HCT116 (cell line): ENCODE measurements at regions not wholly inside any gene's neighbourhood (a gene's known extent, or its start where the extent isn't known, plus 50 kb on each side); places are given as distances from the start of the nearest gene placed in this dataset.

Experiments
- ATAC-seq: fragments of 200-7000 bp; cut with Tn5 transposase; 2 replicates; pipeline ENCODE4 v1.9.1; 2020; ENCODE audit warnings: mild to moderate bottlenecking, moderate library complexity
- BruUV-seq: library from RNA; stranded (reverse); fragments of 400-500 nt; replicated peaks from 2 replicates; lab custom pipeline; 2021; lab: Mats Ljungman, UMichigan
- CTCF ChIA-PET: fragments of 300-600 bp; sonication (Branson Sonifier 250); formaldehyde crosslinking; loops from one replicate; lab custom pipeline; 2021; ENCODE audit warnings: antibody characterized with exemption; lab: Charles Lee
- POLR2A ChIA-PET: fragments of 300-600, 350-600 bp; sonication (Branson Sonifier 250); formaldehyde crosslinking; loops from one replicate; lab custom pipeline; 2021; ENCODE audit warnings: antibody characterized with exemption; lab: Charles Lee
- RAD21 ChIA-PET, 2 experiments: fragments of 300-600 bp; sonication (Branson Sonifier 250); formaldehyde crosslinking; loops; one replicate each; lab custom pipeline; 2023; ENCODE audit warnings: low total read pairs in 2 of 2; ENCODE audit not compliant: uncharacterized antibody in 2 of 2, unreplicated experiment in 2 of 2, low non-redundant PET in 1 of 2; lab: Charles Lee
- DNase-seq: peaks from one replicate; pipeline ENCODE4 v3.0.0-alpha.2; 2010; ENCODE audit warnings: low read depth, low spot score
- H2AFZ ChIP-seq: fragments of 200-600 bp; shearing (Covaris generic), sonication (generic); 2 replicates; pipeline ENCODE4 v1.6.1; 2017; ENCODE audit warnings: low read depth, mixed run types, mixed read lengths, antibody characterized with exemption, low read length; ENCODE audit not compliant: poor library complexity, severe bottlenecking
- H3K27ac ChIP-seq: 2 replicates; pipeline ENCODE4 v1.5.1; 2012; ENCODE audit warnings: low read depth, low read length
- H3K27me3 ChIP-seq: fragments of 200-600 bp; sonication (generic); 2 replicates; pipeline ENCODE4 v1.6.1; 2016; ENCODE audit warnings: mixed run types, low read length, mixed read lengths; ENCODE audit not compliant: insufficient read depth
- H3K36me3 ChIP-seq, 2 experiments: fragments of 200-500 bp in 1 of 2; fragments of 200-600 bp in 1 of 2; sonication (Bioruptor generic) in 1 of 2; sonication (generic) in 1 of 2; 2 replicates each; pipeline versions ENCODE4 v1.5.1 to v1.6.1; 2014 to 2016; ENCODE audit warnings: low read length in 2 of 2, inconsistent platforms in 1 of 2, mixed read lengths in 1 of 2, mixed run types in 1 of 2; ENCODE audit not compliant: insufficient read depth in 2 of 2, control insufficient read depth in 1 of 2
- H3K4me1 ChIP-seq, 2 experiments: fragments of 200-600 bp in 1 of 2; sonication (generic) in 1 of 2; 2 replicates each; pipeline versions ENCODE4 v1.5.1 to v1.6.1; 2012 to 2017; ENCODE audit warnings: low read length in 2 of 2, inconsistent platforms in 1 of 2, mild to moderate bottlenecking in 1 of 2, mixed read lengths in 1 of 2, mixed run types in 1 of 2, moderate library complexity in 1 of 2; ENCODE audit not compliant: insufficient read depth in 2 of 2, control insufficient read depth in 1 of 2
- H3K4me2 ChIP-seq: fragments of 200-600 bp; sonication (generic); 2 replicates; pipeline ENCODE4 v1.6.1; 2017; ENCODE audit warnings: mixed run types, low read length, mixed read lengths
- H3K4me3 ChIP-seq, 2 experiments: fragments of 200-600 bp in 1 of 2; sonication (generic) in 1 of 2; replicated peaks in 1 of 2; 2 replicates each; pipeline ENCODE4 v1.5.1; 2011 to 2016; ENCODE audit warnings: low read length in 2 of 2, control low read depth in 1 of 2, low read depth in 1 of 2, mild to moderate bottlenecking in 1 of 2, mixed read lengths in 1 of 2, mixed run types in 1 of 2
- H3K79me2 ChIP-seq: fragments of 200-600 bp; sonication (generic); 2 replicates; pipeline ENCODE4 v1.6.1; 2017; ENCODE audit warnings: mild to moderate bottlenecking, mixed run types, low read length, moderate library complexity, mixed read lengths; ENCODE audit not compliant: insufficient read depth
- H3K9ac ChIP-seq: fragments of 200-600 bp; sonication (generic); 2 replicates; pipeline ENCODE4 v1.6.1; 2016; ENCODE audit warnings: low read length, mixed read lengths
- H3K9me2 ChIP-seq: fragments of 200-600 bp; sonication (generic), shearing (Covaris generic); 2 replicates; pipeline ENCODE4 v1.6.1; 2017; ENCODE audit warnings: mixed run types, mild to moderate bottlenecking, moderate library complexity; ENCODE audit not compliant: insufficient read depth
- H3K9me3 ChIP-seq, 2 experiments: fragments of 200-500 bp in 1 of 2; fragments of 200-600 bp in 1 of 2; sonication (Bioruptor generic) in 1 of 2; sonication (generic) in 1 of 2; 2 replicates each; pipeline ENCODE4 v1.6.1; 2014 to 2017; ENCODE audit warnings: low read length in 2 of 2, mixed read lengths in 2 of 2, inconsistent platforms in 1 of 2, low read depth in 1 of 2, mild to moderate bottlenecking in 1 of 2, mixed run types in 1 of 2, moderate library complexity in 1 of 2; ENCODE audit not compliant: control insufficient read depth in 1 of 2, insufficient read depth in 1 of 2
- H4K20me1 ChIP-seq: fragments of 200-600 bp; sonication (generic), shearing (Covaris generic); 2 replicates; pipeline ENCODE4 v1.6.1; 2017; ENCODE audit warnings: mixed run types, mild to moderate bottlenecking, moderate library complexity; ENCODE audit not compliant: insufficient read depth
- ATF3 ChIP-seq: IDR thresholded peaks from 2 replicates; pipeline ENCODE4 v1.6.1; 2012
- CEBPB ChIP-seq: IDR thresholded peaks from 2 replicates; pipeline ENCODE4 v1.6.1; 2012; ENCODE audit warnings: low read depth
- EGR1 ChIP-seq: IDR thresholded peaks from 2 replicates; pipeline ENCODE4 v1.6.1; 2012; ENCODE audit warnings: low read depth
- ELF1 ChIP-seq: IDR thresholded peaks from 2 replicates; pipeline ENCODE4 v1.6.1; 2012; ENCODE audit warnings: low read depth, borderline replicate concordance
- JUND ChIP-seq: IDR thresholded peaks from 2 replicates; pipeline ENCODE4 v1.6.1; 2012
- POLR2AphosphoS5 ChIP-seq: IDR thresholded peaks from 2 replicates; pipeline ENCODE4 v1.6.1; 2011; ENCODE audit warnings: mild to moderate bottlenecking, low read depth, low read length, moderate library complexity
- REST ChIP-seq: IDR thresholded peaks from 2 replicates; pipeline ENCODE4 v1.6.1; 2012; ENCODE audit warnings: low read depth
- SIN3A ChIP-seq: IDR thresholded peaks from 2 replicates; pipeline ENCODE4 v1.6.1; 2012; ENCODE audit warnings: low read depth
- SRF ChIP-seq: IDR thresholded peaks from 2 replicates; pipeline ENCODE4 v1.6.1; 2012; ENCODE audit warnings: low read depth
- TCF7L2 ChIP-seq: IDR thresholded peaks from 2 replicates; pipeline ENCODE4 v1.7.0; 2011; ENCODE audit warnings: borderline replicate concordance, inconsistent platforms; ENCODE audit not compliant: insufficient read depth, insufficient read length; ENCODE audit errors: extremely low read depth
- YY1 ChIP-seq: IDR thresholded peaks from 2 replicates; pipeline ENCODE4 v1.6.1; 2011; ENCODE audit warnings: low read length, low read depth, moderate library complexity, mild to moderate bottlenecking; ENCODE audit not compliant: insufficient replicate concordance; ENCODE audit errors: extremely low read depth
- ZFX ChIP-seq: fragments of 450-650 bp; IDR thresholded peaks from 2 replicates; pipeline ENCODE4 v1.6.1; 2017
- ZNF274 ChIP-seq: fragments of 200-500 bp; sonication (Bioruptor generic); IDR thresholded peaks from 2 replicates; pipeline ENCODE4 v1.6.1; 2014; ENCODE audit warnings: mild to moderate bottlenecking, low read depth, low read length, inconsistent platforms
- intact Hi-C: fragments of 100-400 bp; cut with micrococcal nuclease; formaldehyde crosslinking; loops from 2 replicates; pipeline ENCODE4 v1.10.0; 2022

- Histone ChIP-seq H2AFZ (no peak overlapping the region), H4K20me1 (no peaks in the 10 kb centered on the region), H3K4me1 (no peaks in the 10 kb centered on the region), H3K79me2 (no peaks in the 10 kb centered on the region), H3K9me3 (peaks cover 9 to 26% of the 10 kb centered on the region in 2 experiments; a peak in 2 of 4 replicates), H3K36me3 (no peaks in the 10 kb centered on the region), H3K27me3 (no peaks in the 10 kb centered on the region), H3K4me2 (no peak overlapping the region), H3K4me3 (no peak overlapping the region), H3K27ac (no peak overlapping the region), H3K9me2 (no peaks in the 10 kb centered on the region), H3K9ac (no peak overlapping the region)
- no peak for TF ChIP-seq ZFX
- no peak for TF ChIP-seq ZNF274
- no peak for TF ChIP-seq CEBPB
- TF ChIP-seq EGR1 = no peak
- no peak for TF ChIP-seq JUND
- no peak for TF ChIP-seq POLR2AphosphoS5
- no peak for TF ChIP-seq ELF1
- TF ChIP-seq YY1 = no peak
- ChIA-PET CTCF (no interaction called here), POLR2A (no interaction called here), RAD21 (no interaction called here)
- intact Hi-C loops = no loop called here
- DNase-seq (no peak), ATAC-seq (no peak)
- no TSS peak for BruUV-seq
These were observed 539.4 kb downstream of the CDH9 start for GRCh38 chr5:26498972-26499371.

- no TSS peak for BruUV-seq
- TF ChIP-seq SRF (no peak), ELF1 (no peak), TCF7L2 (no peak), REST (no peak), CEBPB (no peak), SIN3A (no peak), ATF3 (no peak)
- no peak overlapping the region for H3K9ac ChIP-seq
- no peaks in the 10 kb centered on the region for H4K20me1 ChIP-seq
- no peaks in the 10 kb centered on the region for H3K4me1 ChIP-seq
- no peaks in the 10 kb centered on the region for H3K36me3 ChIP-seq
- ATAC-seq (no peak), DNase-seq (no peak)
- H3K27me3 ChIP-seq = no peaks in the 10 kb centered on the region
- H3K4me3 ChIP-seq = no peak overlapping the region
- no peaks in the 10 kb centered on the region for H3K9me2 ChIP-seq
- no peak overlapping the region for H3K4me2 ChIP-seq
- ChIA-PET POLR2A (no interaction called here), RAD21 (no interaction called here), CTCF (no interaction called here)
- no peak overlapping the region for H2AFZ ChIP-seq
- peaks cover 18 to 25% of the 10 kb centered on the region in 2 experiments; a peak in 2 of 4 replicates for H3K9me3 ChIP-seq
- no peaks in the 10 kb centered on the region for H3K79me2 ChIP-seq
- no peak overlapping the region for H3K27ac ChIP-seq
- intact Hi-C loops = no loop called here
These were observed 542.9 kb downstream of the CDH9 start for GRCh38 chr5:26495437-26495836.
